GM12891 (cell line): ENCODE measurements at regions not wholly inside any gene's neighbourhood (a gene's known extent, or its start where the extent isn't known, plus 50 kb on each side); places are given as distances from the start of the nearest gene placed in this dataset.

ENCODE experiments used
- PAX5 ChIP-seq: IDR thresholded peaks from 2 replicates; pipeline ENCODE4 v1.6.1; 2011; ENCODE audit warnings: low read length, moderate library complexity, mild to moderate bottlenecking; ENCODE audit not compliant: insufficient read depth, severe bottlenecking
- POLR2A ChIP-seq: IDR thresholded peaks from 2 replicates; pipeline ENCODE4 v1.6.1; 2011; ENCODE audit warnings: low read depth, low read length, control low read depth
- POLR2AphosphoS5 ChIP-seq: IDR thresholded peaks from 2 replicates; pipeline ENCODE4 v1.6.1; 2011; ENCODE audit warnings: low read depth, low read length, control low read depth

GRCh38 chr3:56958879-56959278, 101.6 kb upstream of the SPATA12 start:
- TF ChIP-seq POLR2A (no peak), POLR2AphosphoS5 (no peak), PAX5 (no peak)
